ENCODE measurements at regions not wholly inside any gene's neighbourhood (a gene's known extent, or its start where the extent isn't known, plus 50 kb on each side); places are given as distances from the start of the nearest gene placed in this dataset.

- TF ChIP-seq CTCF (IDR thresholded peaks at IDR 0.05), result no peak
- H3K4me1 Mint-ChIP-seq (ENCODE audit: unreplicated experiment), result peaks cover under 1% of the 10 kb centered on the region
- H3K9me3 Mint-ChIP-seq (ENCODE audit: unreplicated experiment), result peaks cover 11% of the 10 kb centered on the region
- no peak overlapping the region for H3K4me3 Mint-ChIP-seq (ENCODE audit: unreplicated experiment)
- H3K27ac Mint-ChIP-seq (ENCODE audit: unreplicated experiment), result no peak overlapping the region
- H3K36me3 Mint-ChIP-seq (ENCODE audit: unreplicated experiment), result peaks cover 1% of the 10 kb centered on the region
- DNase-seq (ENCODE audit: extremely low spot score, unreplicated experiment), result no peak
- peaks cover 23% of the 10 kb centered on the region for H3K27me3 Mint-ChIP-seq (ENCODE audit: unreplicated experiment)
Observed at GRCh38 chr5:115355095-115355494, 58.6 kb upstream of the CCDC112 start.

- no peak for TF ChIP-seq CTCF (IDR thresholded peaks at IDR 0.05)
- Mint-ChIP-seq H3K4me3 (ENCODE audit: unreplicated experiment) (no peak overlapping the region), H3K4me1 (ENCODE audit: unreplicated experiment) (peaks cover 8% of the 10 kb centered on the region), H3K9me3 (ENCODE audit: unreplicated experiment) (peaks cover 11% of the 10 kb centered on the region), H3K36me3 (ENCODE audit: unreplicated experiment) (peaks cover 1% of the 10 kb centered on the region), H3K27me3 (ENCODE audit: unreplicated experiment) (peaks cover 19% of the 10 kb centered on the region), H3K27ac (ENCODE audit: unreplicated experiment) (no peak overlapping the region)
- DNase-seq (ENCODE audit: extremely low spot score, unreplicated experiment), result no peak
Observed at GRCh38 chr5:115354246-115354645, 57.8 kb upstream of the CCDC112 start.

- peaks cover 1% of the 10 kb centered on the region for H3K36me3 Mint-ChIP-seq (ENCODE audit: unreplicated experiment)
- no peak overlapping the region for H3K27ac Mint-ChIP-seq (ENCODE audit: unreplicated experiment)
- H3K4me1 Mint-ChIP-seq (ENCODE audit: unreplicated experiment), result peaks cover 15% of the 10 kb centered on the region
- peaks cover 11% of the 10 kb centered on the region for H3K9me3 Mint-ChIP-seq (ENCODE audit: unreplicated experiment)
- TF ChIP-seq CTCF (IDR thresholded peaks at IDR 0.05), result no peak
- H3K27me3 Mint-ChIP-seq (ENCODE audit: unreplicated experiment), result peaks cover 6% of the 10 kb centered on the region
- no peak overlapping the region for H3K4me3 Mint-ChIP-seq (ENCODE audit: unreplicated experiment)
- no peak for DNase-seq (ENCODE audit: extremely low spot score, unreplicated experiment)
Observed at GRCh38 chr5:115352571-115352970, 56.1 kb upstream of the CCDC112 start.

- peaks cover 15% of the 10 kb centered on the region for H3K4me1 Mint-ChIP-seq (ENCODE audit: unreplicated experiment)
- H3K4me3 Mint-ChIP-seq (ENCODE audit: unreplicated experiment), result no peak overlapping the region
- DNase-seq (ENCODE audit: extremely low spot score, unreplicated experiment), result no peak
- peaks cover 1% of the 10 kb centered on the region for H3K36me3 Mint-ChIP-seq (ENCODE audit: unreplicated experiment)
- H3K27ac Mint-ChIP-seq (ENCODE audit: unreplicated experiment), result no peak overlapping the region
- no peak for TF ChIP-seq CTCF (IDR thresholded peaks at IDR 0.05)
- H3K9me3 Mint-ChIP-seq (ENCODE audit: unreplicated experiment), result peaks cover 11% of the 10 kb centered on the region
- H3K27me3 Mint-ChIP-seq (ENCODE audit: unreplicated experiment), result peaks cover 2% of the 10 kb centered on the region
Observed at GRCh38 chr5:115351356-115352195, 55.1 kb upstream of the CCDC112 start.

GRCh38 chr5:115350894-115351293, 54.4 kb upstream of the CCDC112 start:
- Mint-ChIP-seq H3K27me3 (ENCODE audit: unreplicated experiment) (peaks cover 2% of the 10 kb centered on the region), H3K9me3 (ENCODE audit: unreplicated experiment) (peaks cover 11% of the 10 kb centered on the region), H3K4me1 (ENCODE audit: unreplicated experiment) (peaks cover 15% of the 10 kb centered on the region), H3K36me3 (ENCODE audit: unreplicated experiment) (peaks cover 1% of the 10 kb centered on the region), H3K4me3 (ENCODE audit: unreplicated experiment) (no peak overlapping the region), H3K27ac (ENCODE audit: unreplicated experiment) (no peak overlapping the region)
- DNase-seq (ENCODE audit: extremely low spot score, unreplicated experiment), result no peak
- TF ChIP-seq CTCF (IDR thresholded peaks at IDR 0.05), result no peak

Data from osteocyte (in vitro differentiated cells).